ENCODE measurements at regions not wholly inside any gene's neighbourhood (a gene's known extent, or its start where the extent isn't known, plus 50 kb on each side); places are given as distances from the start of the nearest gene placed in this dataset.

- no peak for DNase-seq (ENCODE audit: low read depth in 2 of 2)
- TF ChIP-seq CTCF (conservative IDR thresholded peaks at IDR 0.05 in 1 of 2, IDR thresholded peaks at IDR 0.05 in 1 of 2; ENCODE audit: low read depth in 1 of 2, low read length in 2 of 2): no peak
These were observed 917.5 kb downstream of the TAF11L14 start for GRCh38 chr5:18551716-18552115.

GRCh38 chr5:18553269-18553668, 919.0 kb downstream of the TAF11L14 start:
- Histone ChIP-seq H3K4me3 (replicated peaks in 1 of 4; ENCODE audit: control extremely low read depth in 1 of 4, insufficient read depth in 1 of 4, low read depth in 3 of 4, low read length in 4 of 4) (no peak overlapping the region), H3K4me1 (ENCODE audit: control insufficient read depth, extremely low read depth, insufficient read depth, low read length) (no peaks in the 10 kb centered on the region), H3K27ac (ENCODE audit: insufficient read depth, low read length) (no peak overlapping the region), H3K9me3 (ENCODE audit: control insufficient read depth, insufficient read depth, low read depth, low read length) (no peaks in the 10 kb centered on the region), H2AFZ (ENCODE audit: low read length) (no peak overlapping the region), H3K36me3 (ENCODE audit: control insufficient read depth, insufficient read depth, low read length) (no peaks in the 10 kb centered on the region), H3K9ac (ENCODE audit: insufficient read depth, low read length) (no peak overlapping the region), H4K20me1 (ENCODE audit: control insufficient read depth, extremely low read depth, insufficient read depth, low read length) (no peaks in the 10 kb centered on the region), H3K79me2 (ENCODE audit: control insufficient read depth, insufficient read depth, low read length) (no peaks in the 10 kb centered on the region), H3K27me3 (ENCODE audit: control insufficient read depth, insufficient read depth, low read length) (no peaks in the 10 kb centered on the region), H3K4me2 (ENCODE audit: extremely low read depth, insufficient read depth, low read length) (no peak overlapping the region)
- TF ChIP-seq CTCF (conservative IDR thresholded peaks at IDR 0.05 in 1 of 2, IDR thresholded peaks at IDR 0.05 in 1 of 2; ENCODE audit: low read depth in 1 of 2, low read length in 2 of 2) (no peak), EZH2 (IDR thresholded peaks at IDR 0.05; ENCODE audit: low read length, missing control alignments) (no peak)
- DNase-seq (ENCODE audit: low read depth in 2 of 2): peak in 1 of 2 donors; percentile 80

More at GRCh38 chr5:18551716-18552115, 917.5 kb downstream of the TAF11L14 start:
- Histone ChIP-seq H2AFZ (ENCODE audit: low read length) (no peak overlapping the region), H3K4me2 (ENCODE audit: extremely low read depth, insufficient read depth, low read length) (no peak overlapping the region), H4K20me1 (ENCODE audit: control insufficient read depth, extremely low read depth, insufficient read depth, low read length) (no peaks in the 10 kb centered on the region), H3K27ac (ENCODE audit: insufficient read depth, low read length) (no peak overlapping the region), H3K4me1 (ENCODE audit: control insufficient read depth, extremely low read depth, insufficient read depth, low read length) (no peaks in the 10 kb centered on the region), H3K79me2 (ENCODE audit: control insufficient read depth, insufficient read depth, low read length) (no peaks in the 10 kb centered on the region), H3K9me3 (ENCODE audit: control insufficient read depth, insufficient read depth, low read depth, low read length) (no peaks in the 10 kb centered on the region), H3K9ac (ENCODE audit: insufficient read depth, low read length) (no peak overlapping the region), H3K27me3 (ENCODE audit: control insufficient read depth, insufficient read depth, low read length) (no peaks in the 10 kb centered on the region), H3K36me3 (ENCODE audit: control insufficient read depth, insufficient read depth, low read length) (no peaks in the 10 kb centered on the region), H3K4me3 (replicated peaks in 1 of 4; ENCODE audit: control extremely low read depth in 1 of 4, insufficient read depth in 1 of 4, low read depth in 3 of 4, low read length in 4 of 4) (no peak overlapping the region)

- no peaks in the 10 kb centered on the region for H3K27me3 ChIP-seq (ENCODE audit: control insufficient read depth, insufficient read depth, low read length)
- TF ChIP-seq EZH2 (IDR thresholded peaks at IDR 0.05; ENCODE audit: low read length, missing control alignments) (no peak), CTCF (conservative IDR thresholded peaks at IDR 0.05 in 1 of 2, IDR thresholded peaks at IDR 0.05 in 1 of 2; ENCODE audit: low read depth in 1 of 2, low read length in 2 of 2) (no peak)
These were observed 926.3 kb downstream of the TAF11L14 start for GRCh38 chr5:18560602-18561001.

More at GRCh38 chr5:18560602-18561001, 926.3 kb downstream of the TAF11L14 start:
- Histone ChIP-seq H4K20me1 (ENCODE audit: control insufficient read depth, extremely low read depth, insufficient read depth, low read length) (no peaks in the 10 kb centered on the region), H2AFZ (ENCODE audit: low read length) (no peak overlapping the region), H3K9ac (ENCODE audit: insufficient read depth, low read length) (no peak overlapping the region), H3K9me3 (ENCODE audit: control insufficient read depth, insufficient read depth, low read depth, low read length) (no peaks in the 10 kb centered on the region), H3K4me1 (ENCODE audit: control insufficient read depth, extremely low read depth, insufficient read depth, low read length) (no peaks in the 10 kb centered on the region), H3K27ac (ENCODE audit: insufficient read depth, low read length) (no peak overlapping the region), H3K4me2 (ENCODE audit: extremely low read depth, insufficient read depth, low read length) (no peak overlapping the region), H3K36me3 (ENCODE audit: control insufficient read depth, insufficient read depth, low read length) (no peaks in the 10 kb centered on the region), H3K79me2 (ENCODE audit: control insufficient read depth, insufficient read depth, low read length) (no peaks in the 10 kb centered on the region), H3K4me3 (replicated peaks in 1 of 4; ENCODE audit: control extremely low read depth in 1 of 4, insufficient read depth in 1 of 4, low read depth in 3 of 4, low read length in 4 of 4) (no peak overlapping the region)
- no peak for DNase-seq (ENCODE audit: low read depth in 2 of 2)
